HFF-Myc (cell line): ENCODE measurements at regions not wholly inside any gene's neighbourhood (a gene's known extent, or its start where the extent isn't known, plus 50 kb on each side); places are given as distances from the start of the nearest gene placed in this dataset.

Experiments used
- DNase-seq: peaks from one replicate; pipeline ENCODE4 v3.0.0-alpha.2; 2011; ENCODE audit warnings: low read depth; ENCODE audit errors: extremely low read depth
- H3K4me3 ChIP-seq: replicated peaks from 2 replicates; pipeline ENCODE4 v1.5.1; 2011; ENCODE audit warnings: low read depth, mild to moderate bottlenecking, control low read depth, low read length
- CTCF ChIP-seq: IDR thresholded peaks from 2 replicates; pipeline ENCODE4 v1.5.1; 2012; ENCODE audit warnings: mild to moderate bottlenecking, low read depth, low read length, control low read depth; ENCODE audit errors: missing control alignments

GRCh38 chr2:13905831-13906230, 726.7 kb upstream of the LRATD1 start:
- DNase-seq: no peak
- TF ChIP-seq CTCF: no peak
- H3K4me3 ChIP-seq: no peak overlapping the region

- H3K4me3 ChIP-seq: no peak overlapping the region
- DNase-seq: no peak
- TF ChIP-seq CTCF: no peak
Observed at GRCh38 chr2:13916066-13916465, 716.5 kb upstream of the LRATD1 start.

- TF ChIP-seq CTCF: no peak
- no peak overlapping the region for H3K4me3 ChIP-seq
- no peak for DNase-seq
Observed at GRCh38 chr2:13917958-13918357, 714.6 kb upstream of the LRATD1 start.

- H3K4me3 ChIP-seq: no peak overlapping the region
- TF ChIP-seq CTCF: no peak
- DNase-seq: no peak
Observed at GRCh38 chr2:13919981-13920382, 712.5 kb upstream of the LRATD1 start.

- DNase-seq: no peak
- TF ChIP-seq CTCF: no peak
- H3K4me3 ChIP-seq: no peak overlapping the region
Observed at GRCh38 chr2:13921245-13921644, 711.3 kb upstream of the LRATD1 start.

GRCh38 chr2:13923823-13924222, 708.7 kb upstream of the LRATD1 start:
- no peak for DNase-seq
- no peak overlapping the region for H3K4me3 ChIP-seq
- TF ChIP-seq CTCF: no peak

- TF ChIP-seq CTCF: no peak
- H3K4me3 ChIP-seq: no peak overlapping the region
- no peak for DNase-seq
Observed at GRCh38 chr2:13942111-13942510, 690.4 kb upstream of the LRATD1 start.
